NOMO-1 treated with dmso at 0.1 percent for 144 hours (cell line): ENCODE measurements at regions not wholly inside any gene's neighbourhood (a gene's known extent, or its start where the extent isn't known, plus 50 kb on each side); places are given as distances from the start of the nearest gene placed in this dataset.
"Not testable (repeated sequence)": the region's sequence is repeated elsewhere in the genome, so short reads cannot be mapped to it uniquely, and the experiment has no call there.

ENCODE experiments used
- DNase-seq: peaks from one replicate; lab custom pipeline; 2025; ENCODE audit not compliant: unreplicated experiment; lab: John Stamatoyannopoulos, UW

GRCh38 chr3:25844891-25845290 lies 55.0 kb downstream of the OXSM start:
- DNase-seq, result no peak

DNA sequence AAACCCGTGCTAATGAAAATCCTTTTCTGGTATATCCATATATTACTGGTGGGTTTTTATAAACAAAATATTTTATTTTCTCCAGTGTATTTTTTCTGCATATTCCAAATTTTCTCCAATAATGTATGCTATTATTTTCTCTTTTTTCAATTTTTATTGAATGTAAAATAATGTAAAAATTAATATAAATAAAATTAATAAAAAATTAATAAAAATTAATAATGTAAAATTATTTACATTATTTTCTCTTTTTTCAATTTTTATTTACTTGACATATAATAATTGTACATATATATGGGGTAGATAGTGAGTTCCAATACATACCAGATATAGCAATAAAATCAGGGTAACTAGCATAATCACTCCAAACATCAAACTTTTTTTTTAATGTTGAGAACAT lies 56.4 kb downstream of the OXSM start:
- DNase-seq, result no peak

GRCh38 chr3:25849091-25849490 lies 59.2 kb downstream of the OXSM start:
- no peak for DNase-seq

GRCh38 chr3:25849641-25850385 lies 59.9 kb downstream of the OXSM start:
- DNase-seq, result no peak

GRCh38 chr3:25851693-25852259 lies 61.9 kb downstream of the OXSM start:
- DNase-seq, result not testable (repeated sequence)

- DNase-seq, result no peak
Measured at GRCh38 chr3:25854214-25854613, 64.3 kb downstream of the OXSM start.

DNA sequence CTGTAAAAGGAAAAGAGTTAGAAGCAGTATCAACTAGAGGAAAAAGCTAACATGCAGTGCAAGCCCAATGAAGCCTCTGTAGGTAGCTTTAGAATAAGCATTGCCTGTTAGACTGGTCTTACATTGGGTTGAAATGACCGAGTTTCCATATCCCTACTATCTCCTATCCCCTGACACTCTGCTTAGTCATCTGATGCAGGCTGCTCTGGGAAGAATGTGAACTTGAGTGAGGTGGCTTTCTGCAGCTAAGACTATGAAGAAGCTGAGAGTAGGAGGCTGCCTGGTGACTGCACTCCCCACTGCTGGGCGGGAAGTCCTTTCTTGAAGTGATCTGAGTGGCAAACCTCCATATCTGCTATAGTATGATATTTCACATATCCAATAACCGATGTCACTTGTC lies 64.7 kb downstream of the OXSM start:
- DNase-seq, result no peak

GRCh38 chr3:25855266-25855784 lies 65.4 kb downstream of the OXSM start:
- DNase-seq, result no peak

DNA sequence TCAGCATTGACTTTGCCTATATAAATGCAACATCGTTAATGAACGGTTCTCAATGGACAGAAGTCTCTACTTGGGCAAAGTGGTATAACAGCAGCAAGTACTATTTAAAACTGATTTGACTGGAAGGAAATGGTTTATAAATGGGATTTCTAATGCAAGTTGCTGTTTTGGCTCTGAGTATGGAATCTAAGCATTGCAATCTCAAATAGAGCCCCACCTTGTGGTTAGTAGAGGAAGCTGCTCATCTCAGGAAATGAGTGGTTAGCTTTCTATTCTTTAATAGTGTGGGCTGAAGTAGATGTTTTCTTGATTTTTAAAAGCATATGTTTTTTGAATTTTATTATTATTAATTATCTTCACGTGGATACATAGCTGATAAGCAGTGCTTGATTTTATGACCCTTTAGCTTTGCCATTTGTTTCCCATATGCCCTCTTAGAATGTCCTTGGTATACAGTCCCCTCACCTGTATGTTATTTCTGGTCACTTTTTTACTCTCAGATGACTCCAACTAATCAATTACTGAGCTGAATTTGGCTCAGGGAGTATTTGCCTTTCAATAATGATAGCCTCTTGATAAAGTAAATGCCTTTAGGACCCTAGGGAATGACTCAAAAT lies 67.1 kb downstream of the OXSM start:
- no peak for DNase-seq

DNA sequence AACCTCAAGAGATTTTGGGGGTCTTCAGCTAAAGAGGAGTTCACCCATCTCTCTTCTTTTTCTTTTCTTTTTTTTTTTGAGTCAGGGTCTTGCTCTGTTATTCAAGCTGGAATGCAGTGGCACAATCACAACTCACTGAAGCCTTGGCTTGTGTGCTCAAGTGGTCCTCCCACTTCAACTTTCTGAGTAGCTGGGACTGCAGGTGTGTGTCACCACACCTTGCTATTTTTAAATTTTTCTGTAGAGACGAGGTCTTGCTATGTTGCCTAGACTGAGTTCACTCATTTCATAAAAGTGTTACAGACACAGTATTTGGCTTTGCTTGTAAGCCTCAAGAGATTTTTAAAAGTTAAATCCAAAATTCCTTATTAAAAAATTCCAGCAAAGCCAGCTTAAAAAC lies 71.7 kb downstream of the OXSM start:
- no peak for DNase-seq

- no peak for DNase-seq
Measured at GRCh38 chr3:25863011-25863415, 73.1 kb downstream of the OXSM start.

GRCh38 chr3:25863416-25863959 lies 73.6 kb downstream of the OXSM start:
- DNase-seq, result no peak

- DNase-seq, result no peak
Measured at GRCh38 chr3:25870452-25870851, 80.6 kb downstream of the OXSM start.

DNA sequence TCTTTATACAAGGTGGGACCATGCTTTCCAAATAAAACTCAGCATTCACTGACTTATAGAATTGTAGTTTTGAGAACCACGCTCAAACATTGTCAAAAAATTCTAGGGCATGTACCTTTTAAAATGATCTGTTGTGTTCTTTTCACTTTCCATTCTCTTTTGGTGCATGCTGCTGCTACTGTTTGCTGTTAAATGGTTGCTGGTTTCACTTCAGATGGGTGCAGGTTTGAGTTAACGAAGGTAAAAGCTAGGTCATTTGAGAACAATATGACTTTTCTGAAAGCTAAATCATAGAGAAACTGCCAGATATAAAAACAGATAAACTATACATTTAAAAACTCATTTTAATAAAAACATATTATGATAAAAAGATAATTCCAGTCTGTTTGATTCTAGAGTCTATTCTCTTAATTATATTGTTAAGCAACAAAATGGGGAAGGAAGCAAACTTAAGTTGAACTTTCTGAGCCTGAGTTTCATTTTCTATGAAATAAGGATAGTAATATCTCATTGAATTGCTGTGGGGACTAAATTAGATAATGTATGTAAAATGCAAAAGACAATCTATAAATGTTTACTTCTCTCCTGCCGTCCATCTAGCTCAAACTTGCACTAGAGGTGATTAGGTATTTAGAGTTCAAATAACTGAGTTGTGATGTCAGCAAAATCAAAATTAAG lies 82.4 kb downstream of the OXSM start:
- no peak for DNase-seq

DNA sequence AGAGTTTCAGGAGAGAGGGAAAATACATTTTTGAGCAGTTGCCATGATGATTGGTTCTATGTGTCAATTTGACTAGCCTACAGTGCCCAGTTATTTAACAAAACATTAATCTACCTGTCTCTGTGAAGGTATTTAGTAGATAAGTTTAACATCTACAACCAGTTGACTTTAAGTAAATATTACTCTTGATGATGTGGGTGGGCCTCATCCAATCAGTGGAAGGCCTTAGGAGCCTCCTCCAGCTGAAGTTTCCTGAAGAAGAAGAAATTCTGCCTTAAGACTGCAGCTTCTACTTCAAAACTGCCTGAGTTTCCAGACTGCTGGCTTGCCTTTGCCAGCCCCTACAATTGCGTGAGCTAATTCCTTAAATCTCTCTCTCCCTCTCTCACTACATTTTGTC lies 93.6 kb downstream of the OXSM start:
- no peak for DNase-seq

DNA sequence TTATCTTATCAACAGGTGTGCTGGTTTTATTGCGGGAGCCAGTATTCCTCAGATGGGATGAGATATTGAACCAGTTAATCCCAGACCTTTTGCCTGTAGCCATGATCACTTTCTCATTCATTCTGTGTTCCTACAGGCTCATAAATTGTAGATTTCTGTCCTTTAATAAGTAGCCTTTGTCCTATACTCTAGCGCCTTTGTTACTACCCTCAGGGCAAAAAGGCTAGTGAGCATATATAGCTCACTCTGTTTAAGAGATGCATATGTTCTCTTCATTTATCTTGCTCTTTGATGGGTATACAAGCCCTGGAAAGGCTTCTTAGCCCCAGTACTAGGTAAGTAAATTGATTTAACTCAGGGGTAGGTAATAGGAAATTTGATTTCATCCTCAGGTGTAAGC lies 95.1 kb downstream of the OXSM start:
- DNase-seq, result no peak

DNA sequence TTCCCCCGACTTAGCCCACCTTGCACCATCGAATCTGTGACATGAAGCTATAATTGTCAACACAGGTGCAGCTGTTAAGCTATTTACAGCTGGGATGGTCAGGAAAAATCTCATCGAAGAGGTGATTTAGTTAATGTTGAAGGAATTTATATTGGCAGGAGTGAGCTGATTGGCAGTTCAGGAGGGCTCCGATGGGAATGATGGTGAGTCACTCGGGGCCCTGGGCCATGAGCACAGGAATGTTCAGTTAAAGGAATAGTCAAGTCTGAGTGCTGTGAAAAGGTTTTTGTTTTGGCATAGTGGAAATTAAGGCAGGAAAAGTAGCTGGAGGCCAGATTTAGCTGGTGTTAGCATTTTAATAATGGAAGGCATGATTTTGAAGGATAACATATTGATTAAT lies 95.7 kb downstream of the OXSM start:
- DNase-seq, result no peak

DNA sequence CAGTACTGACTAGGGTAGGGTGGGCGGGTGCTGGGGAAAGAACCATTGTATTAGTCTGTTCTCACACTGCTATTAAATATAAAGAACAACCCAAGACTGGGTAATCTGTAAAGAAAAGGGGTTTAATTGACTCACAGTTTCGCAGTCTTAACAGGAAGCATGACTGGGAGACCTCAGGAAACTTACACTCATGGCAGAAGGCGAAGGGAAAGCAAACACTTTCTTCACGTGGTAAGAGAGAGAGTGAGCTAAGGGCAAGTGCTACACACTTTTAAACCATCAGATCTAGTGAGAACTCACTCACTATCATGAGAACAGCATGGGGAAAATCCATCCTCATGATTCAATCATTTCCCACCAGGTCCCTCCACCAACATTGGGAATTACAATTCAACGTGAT lies 98.0 kb downstream of the OXSM start:
- DNase-seq, result no peak

DNA sequence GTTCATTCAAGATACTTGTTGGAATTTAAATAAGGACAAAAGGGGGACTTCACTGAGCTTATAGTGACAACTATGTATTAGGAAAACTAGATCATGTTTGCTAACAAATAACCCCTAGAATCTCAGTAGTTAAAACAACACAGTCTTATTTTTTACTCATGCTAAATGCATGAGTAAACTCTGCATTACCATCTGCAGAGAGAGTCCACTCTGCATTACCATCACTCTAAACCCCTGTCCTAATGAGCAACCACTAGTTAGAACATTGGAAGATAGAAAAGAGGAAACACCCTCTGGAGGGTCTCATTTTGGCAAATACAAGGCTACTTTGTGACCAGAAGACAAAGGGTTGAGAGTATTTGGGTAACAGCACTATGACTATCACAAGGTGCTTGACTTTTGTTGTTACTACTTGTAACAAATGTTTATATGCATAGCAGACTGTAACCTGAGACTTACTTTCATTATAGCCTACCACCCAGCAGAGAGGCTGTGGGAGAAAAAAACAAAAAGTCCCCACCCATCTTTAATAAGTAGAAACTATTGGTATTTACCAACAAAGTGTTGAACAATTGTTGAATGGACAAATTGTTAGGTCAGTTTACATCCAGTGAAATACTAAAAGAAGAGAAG lies 99.1 kb downstream of the OXSM start:
- no peak for DNase-seq

DNA sequence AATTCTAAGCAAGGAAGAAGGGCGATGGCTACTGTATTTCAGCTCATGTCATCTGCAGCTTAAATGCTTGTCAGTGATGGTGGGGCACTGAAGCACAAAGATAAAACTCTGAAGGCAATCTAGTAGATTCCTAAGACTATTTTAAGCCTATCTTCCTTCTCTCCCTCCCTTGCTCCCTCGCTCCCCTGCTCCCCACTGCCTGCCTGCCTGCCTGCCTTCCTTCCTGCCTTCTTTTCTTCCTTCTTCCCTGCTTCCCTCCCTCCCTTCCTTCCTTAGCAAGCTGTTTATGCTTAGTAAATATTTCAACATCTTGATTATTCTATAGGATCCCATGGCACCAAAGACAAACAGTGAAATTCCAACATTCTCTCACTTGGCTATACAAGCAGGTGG lies 99.6 kb downstream of the OXSM start:
- DNase-seq, result no peak

GRCh38 chr3:25894101-25894500 lies 104.2 kb downstream of the OXSM start:
- no peak for DNase-seq
